Peyer's patch (tissue), 4 donors: ENCODE measurements at regions not wholly inside any gene's neighbourhood (a gene's known extent, or its start where the extent isn't known, plus 50 kb on each side); places are given as distances from the start of the nearest gene placed in this dataset.

ENCODE experiments used
- DNase-seq, 3 donors: peaks; one replicate each; pipeline ENCODE4 v3.0.0-alpha.2; 2017 to 2019
- H3K27ac ChIP-seq, 4 donors: fragments of 200-600 bp; sonication (generic); one replicate each; pipeline ENCODE4 v1.5.1; 2016 to 2019
- H3K27me3 ChIP-seq, 2 donors: fragments of 200-600 bp; sonication (generic); one replicate each; pipeline ENCODE4 v1.5.1; 2019
- H3K36me3 ChIP-seq, 3 donors: fragments of 200-600 bp; sonication (generic); one replicate each; pipeline ENCODE4 v1.5.1; 2016 to 2019
- H3K4me1 ChIP-seq, 4 donors: fragments of 200-600 bp; sonication (generic); one replicate each; pipeline ENCODE4 v1.5.1; 2016 to 2019
- H3K4me3 ChIP-seq, 4 donors: fragments of 200-600 bp; sonication (generic); 1 replicate in 3 of 4; 2 replicates in 1 of 4; pipeline ENCODE4 v1.5.1; 2016 to 2019; ENCODE audit warnings: mild to moderate bottlenecking in 1 of 4
- H3K9me3 ChIP-seq, 4 donors: fragments of 200-600 bp; sonication (generic); one replicate each; pipeline ENCODE4 v1.5.1; 2016 to 2019; ENCODE audit warnings: mild to moderate bottlenecking in 1 of 4
- POLR2A ChIP-seq, 2 donors: fragments of 450-650 bp; IDR thresholded peaks; one replicate each; pipeline ENCODE4 v1.5.1; 2017; ENCODE audit warnings: antibody characterized with exemption in 2 of 2, mild to moderate bottlenecking in 2 of 2, moderate library complexity in 2 of 2
- TF ChIP-seq, protein P1 (sequence below), 6 experiments: fragments of 450-650 bp in 4 of 6; fragments of 200-600 bp in 2 of 6; sonication (generic) in 1 of 6; IDR thresholded peaks; one replicate each; pipeline ENCODE4 v1.5.1; 2017 to 2019; ENCODE audit warnings: antibody characterized with exemption in 6 of 6, mild to moderate bottlenecking in 3 of 6, moderate library complexity in 1 of 6

DNA sequence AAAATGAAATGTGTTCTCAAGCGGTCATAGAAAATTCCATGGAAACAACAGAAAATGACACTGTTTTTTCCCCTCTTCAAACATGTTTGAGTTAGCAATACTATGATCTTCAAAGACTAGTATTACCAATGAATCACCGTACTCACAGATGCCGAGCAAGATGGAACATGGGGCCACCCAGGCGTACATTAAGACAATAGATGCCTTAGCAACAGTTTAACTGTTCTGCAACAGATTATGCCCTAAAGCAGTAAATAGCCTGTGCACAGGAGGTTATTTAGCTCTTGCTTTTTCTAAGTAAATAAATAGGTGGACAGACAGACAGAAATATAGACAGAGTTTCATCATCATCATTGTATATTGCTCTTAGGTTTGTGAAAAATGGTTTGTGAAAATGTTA is 284.0 kb upstream of the DEFB112 start:
- DNase-seq, result no peak
- H3K4me1 ChIP-seq, result no peaks in the 10 kb centered on the region
- H3K27ac ChIP-seq, result no peak overlapping the region
- no peak for TF ChIP-seq POLR2A (IDR thresholded peaks at IDR 0.05)
- TF ChIP-seq, protein P1, sequence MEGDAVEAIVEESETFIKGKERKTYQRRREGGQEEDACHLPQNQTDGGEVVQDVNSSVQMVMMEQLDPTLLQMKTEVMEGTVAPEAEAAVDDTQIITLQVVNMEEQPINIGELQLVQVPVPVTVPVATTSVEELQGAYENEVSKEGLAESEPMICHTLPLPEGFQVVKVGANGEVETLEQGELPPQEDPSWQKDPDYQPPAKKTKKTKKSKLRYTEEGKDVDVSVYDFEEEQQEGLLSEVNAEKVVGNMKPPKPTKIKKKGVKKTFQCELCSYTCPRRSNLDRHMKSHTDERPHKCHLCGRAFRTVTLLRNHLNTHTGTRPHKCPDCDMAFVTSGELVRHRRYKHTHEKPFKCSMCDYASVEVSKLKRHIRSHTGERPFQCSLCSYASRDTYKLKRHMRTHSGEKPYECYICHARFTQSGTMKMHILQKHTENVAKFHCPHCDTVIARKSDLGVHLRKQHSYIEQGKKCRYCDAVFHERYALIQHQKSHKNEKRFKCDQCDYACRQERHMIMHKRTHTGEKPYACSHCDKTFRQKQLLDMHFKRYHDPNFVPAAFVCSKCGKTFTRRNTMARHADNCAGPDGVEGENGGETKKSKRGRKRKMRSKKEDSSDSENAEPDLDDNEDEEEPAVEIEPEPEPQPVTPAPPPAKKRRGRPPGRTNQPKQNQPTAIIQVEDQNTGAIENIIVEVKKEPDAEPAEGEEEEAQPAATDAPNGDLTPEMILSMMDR (IDR thresholded peaks at IDR 0.05), result no peak
- no peaks in the 10 kb centered on the region for H3K9me3 ChIP-seq
- H3K27me3 ChIP-seq, result no peaks in the 10 kb centered on the region
- H3K4me3 ChIP-seq, result no peak overlapping the region
- no peaks in the 10 kb centered on the region for H3K36me3 ChIP-seq

DNA sequence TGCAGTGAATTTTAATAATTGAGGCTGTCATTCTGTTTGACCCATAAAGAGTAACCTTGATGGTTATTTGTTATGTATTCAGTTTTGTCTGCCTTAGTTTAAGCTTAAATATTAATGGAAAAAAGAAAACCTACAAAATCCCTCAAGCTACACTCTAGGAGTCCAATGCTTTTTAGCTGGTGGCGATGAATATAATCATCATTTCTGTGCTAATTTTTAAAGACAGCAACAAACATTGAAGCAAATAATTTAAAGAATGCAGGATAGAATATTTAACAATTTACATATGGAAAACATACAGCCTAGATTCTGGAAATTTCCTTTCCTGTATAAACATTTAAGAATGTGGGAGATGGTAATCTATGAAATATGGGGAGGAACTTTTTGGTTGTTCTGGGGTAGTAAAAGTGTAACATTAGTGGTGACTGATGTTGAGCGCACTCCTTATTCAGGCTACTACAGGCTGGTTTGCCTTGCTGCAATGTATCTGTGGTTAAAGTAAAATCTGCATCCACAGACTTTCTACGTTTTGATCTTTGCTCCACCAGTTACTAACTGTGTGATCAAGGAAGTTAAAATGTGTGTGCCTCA is 287.9 kb upstream of the DEFB112 start:
- no peaks in the 10 kb centered on the region for H3K4me1 ChIP-seq
- no peak overlapping the region for H3K27ac ChIP-seq
- no peak for TF ChIP-seq POLR2A (IDR thresholded peaks at IDR 0.05)
- TF ChIP-seq, protein P1 (IDR thresholded peaks at IDR 0.05), result no peak
- H3K9me3 ChIP-seq, result no peaks in the 10 kb centered on the region
- H3K36me3 ChIP-seq, result no peaks in the 10 kb centered on the region
- DNase-seq, result no peak
- no peaks in the 10 kb centered on the region for H3K27me3 ChIP-seq
- H3K4me3 ChIP-seq, result no peak overlapping the region

DNA sequence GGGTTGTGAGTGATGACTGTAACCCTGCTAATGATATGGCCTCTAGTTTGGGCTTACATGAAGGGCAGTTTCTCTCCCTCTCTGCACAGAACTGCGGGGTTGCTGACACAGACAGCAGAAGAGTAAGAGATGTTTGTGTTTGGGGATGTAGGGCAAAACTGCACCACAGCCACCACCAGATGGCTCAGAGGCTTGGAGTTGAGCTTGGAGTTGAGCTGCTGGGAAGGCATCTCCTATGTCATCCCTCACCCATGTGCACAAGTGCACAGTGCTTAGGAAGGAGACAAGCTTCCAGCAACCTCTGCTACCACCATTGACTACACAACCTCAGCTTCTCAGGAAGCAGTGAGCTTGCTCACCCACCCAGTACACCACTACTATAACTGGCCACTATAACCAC is 303.9 kb upstream of the DEFB112 start:
- Histone ChIP-seq H3K27ac (no peak overlapping the region), H3K36me3 (no peaks in the 10 kb centered on the region), H3K4me1 (no peaks in the 10 kb centered on the region), H3K4me3 (no peak overlapping the region), H3K27me3 (no peaks in the 10 kb centered on the region), H3K9me3 (no peaks in the 10 kb centered on the region)
- no peak for DNase-seq
- TF ChIP-seq, protein P1 (IDR thresholded peaks at IDR 0.05), result no peak
- no peak for TF ChIP-seq POLR2A (IDR thresholded peaks at IDR 0.05)

DNA sequence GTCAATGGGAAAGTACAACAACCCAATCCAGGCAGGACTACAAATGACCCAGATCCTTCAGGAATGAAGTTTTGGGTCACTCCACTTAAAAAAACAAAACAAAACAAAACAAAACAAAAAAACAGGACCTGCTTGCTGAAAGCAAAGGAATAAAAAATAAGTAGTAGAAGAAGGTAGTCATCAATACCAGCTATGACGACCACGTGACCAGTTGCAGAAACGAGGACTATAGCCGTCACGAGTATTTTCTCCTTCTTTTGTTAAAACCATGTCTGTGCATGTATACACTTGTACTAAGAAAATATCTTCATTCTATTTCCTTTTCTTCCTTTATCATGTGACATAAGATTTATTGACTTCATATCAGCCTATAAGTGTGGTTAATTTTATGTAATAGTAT is 308.4 kb upstream of the DEFB112 start:
- H3K27me3 ChIP-seq, result no peaks in the 10 kb centered on the region
- H3K4me3 ChIP-seq, result no peak overlapping the region
- H3K36me3 ChIP-seq, result no peaks in the 10 kb centered on the region
- H3K9me3 ChIP-seq, result no peaks in the 10 kb centered on the region
- DNase-seq, result no peak
- H3K27ac ChIP-seq, result no peak overlapping the region
- H3K4me1 ChIP-seq, result no peaks in the 10 kb centered on the region
- no peak for TF ChIP-seq POLR2A (IDR thresholded peaks at IDR 0.05)
- TF ChIP-seq, protein P1 (IDR thresholded peaks at IDR 0.05), result no peak

DNA sequence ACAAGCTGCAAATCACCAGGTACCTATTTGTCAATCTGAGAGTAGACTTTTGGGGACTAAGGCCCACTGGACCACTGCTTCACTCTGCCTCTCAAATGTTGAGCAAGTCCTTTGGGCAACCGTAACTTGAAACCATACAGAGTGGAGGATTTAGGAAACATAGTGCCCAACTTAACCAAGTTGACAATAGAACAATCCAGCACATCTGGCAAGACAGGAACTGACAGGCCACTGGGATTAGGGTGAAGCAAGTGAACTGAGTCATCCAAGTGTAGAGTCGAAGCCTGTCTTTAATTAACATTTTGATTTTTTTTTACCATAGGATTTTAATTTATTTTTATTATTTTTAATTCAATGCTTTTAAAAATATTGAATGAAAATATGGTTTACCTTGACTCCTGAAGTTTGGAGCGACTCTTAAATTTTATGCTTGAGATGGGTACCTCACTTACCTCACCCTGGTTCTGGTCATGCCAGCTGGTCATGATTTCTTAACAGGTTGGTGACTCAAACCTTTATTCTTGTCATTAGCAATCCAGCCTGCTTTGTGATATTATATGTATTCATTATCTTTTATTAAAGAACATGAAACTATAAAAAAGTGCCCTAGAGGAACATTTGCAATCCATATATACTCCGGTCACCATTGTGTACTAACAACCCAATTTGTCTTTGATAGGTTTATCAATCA is 312.1 kb upstream of the DEFB112 start:
- Histone ChIP-seq H3K4me3 (no peak overlapping the region), H3K4me1 (no peaks in the 10 kb centered on the region), H3K27me3 (no peaks in the 10 kb centered on the region), H3K9me3 (no peaks in the 10 kb centered on the region), H3K36me3 (no peaks in the 10 kb centered on the region), H3K27ac (no peak overlapping the region)
- no peak for TF ChIP-seq POLR2A (IDR thresholded peaks at IDR 0.05)
- TF ChIP-seq, protein P1 (IDR thresholded peaks at IDR 0.05), result no peak
- no peak for DNase-seq
